ENCODE measurements at regions not wholly inside any gene's neighbourhood (a gene's known extent, or its start where the extent isn't known, plus 50 kb on each side); places are given as distances from the start of the nearest gene placed in this dataset.

GRCh38 chr4:73681776-73682175, 58.6 kb upstream of the CXCL8 start:
- Histone ChIP-seq H3K27me3 (ENCODE audit: insufficient read depth) (no peaks in the 10 kb centered on the region), H2AFZ (no peak overlapping the region), H3K36me3 (ENCODE audit: insufficient read depth) (no peaks in the 10 kb centered on the region), H3K27ac (ENCODE audit: low read depth) (no peak overlapping the region), H3K4me1 (ENCODE audit: insufficient read depth) (peaks cover 11% of the 10 kb centered on the region; the same call in 1 of the 2 replicates), H3F3A (replicated peaks; ENCODE audit: low read depth) (no peaks in the 10 kb centered on the region), H3K4me3 (no peak overlapping the region), H4K20me1 (replicated peaks; ENCODE audit: insufficient read depth) (no peaks in the 10 kb centered on the region), H3K9me2 (ENCODE audit: insufficient read depth) (peaks cover 7% of the 10 kb centered on the region; the same call in 1 of the 2 replicates), H3K79me2 (replicated peaks; ENCODE audit: insufficient read depth) (no peaks in the 10 kb centered on the region), H3K4me2 (no peak overlapping the region)
- Mint-ChIP-seq H3K4me3 (no peak overlapping the region), H3K27me3 (ENCODE audit: insufficient read depth, low read depth, poor library complexity) (peaks cover 8% of the 10 kb centered on the region), H3K4me1 (peaks cover 6% of the 10 kb centered on the region; the same call in 2 of the 3 replicates), H3K36me3 (ENCODE audit: low read depth) (no peaks in the 10 kb centered on the region), H3K27ac (no peak overlapping the region), H3K9me3 (no peaks in the 10 kb centered on the region)
- no peak for TF ChIP-seq ZNF331 (CRISPR knock-in tag; IDR thresholded peaks at IDR 0.05; ENCODE audit: low read depth)
- TF ChIP-seq CTCF (conservative IDR thresholded peaks at IDR 0.05; ENCODE audit: low read depth in 2 of 2), result no peak
- TF ChIP-seq ETS1 (IDR thresholded peaks at IDR 0.05), result no peak
- TF ChIP-seq ZNF114 (CRISPR knock-in tag; IDR thresholded peaks at IDR 0.05), result no peak
- no peak for TF ChIP-seq JUNB (IDR thresholded peaks at IDR 0.05; ENCODE audit: unreplicated experiment)
- no peak for TF ChIP-seq POLR2AphosphoS5 (IDR thresholded peaks at IDR 0.05; ENCODE audit: low read depth)
- TF ChIP-seq ZNF462 (CRISPR knock-in tag; IDR thresholded peaks at IDR 0.05), result no peak
- no peak for TF ChIP-seq EZH2 (IDR thresholded peaks at IDR 0.05; ENCODE audit: low read depth, unreplicated experiment)
- DNase-seq (ENCODE audit: low spot score) (no peak), ATAC-seq (no peak)

Data from GM23338 (cell line).